D341Med (cell line): ENCODE measurements at regions not wholly inside any gene's neighbourhood (a gene's known extent, or its start where the extent isn't known, plus 50 kb on each side); places are given as distances from the start of the nearest gene placed in this dataset.
"Not testable (repeated sequence)": the region's sequence is repeated elsewhere in the genome, so short reads cannot be mapped to it uniquely, and the experiment has no call there.

Experiments
- DNase-seq: peaks from one replicate; pipeline ENCODE4 v3.0.0; 2012; ENCODE audit warnings: low spot score

GRCh38 chr2:131639001-131639620 lies 111.4 kb downstream of the CCDC74A start:
- DNase-seq = not testable (repeated sequence)

- DNase-seq = no peak
Measured at GRCh38 chr2:131641414-131642206, 113.9 kb downstream of the CCDC74A start.

- DNase-seq = not testable (repeated sequence)
Measured at GRCh38 chr2:131643180-131643579, 115.5 kb downstream of the CCDC74A start.

DNA sequence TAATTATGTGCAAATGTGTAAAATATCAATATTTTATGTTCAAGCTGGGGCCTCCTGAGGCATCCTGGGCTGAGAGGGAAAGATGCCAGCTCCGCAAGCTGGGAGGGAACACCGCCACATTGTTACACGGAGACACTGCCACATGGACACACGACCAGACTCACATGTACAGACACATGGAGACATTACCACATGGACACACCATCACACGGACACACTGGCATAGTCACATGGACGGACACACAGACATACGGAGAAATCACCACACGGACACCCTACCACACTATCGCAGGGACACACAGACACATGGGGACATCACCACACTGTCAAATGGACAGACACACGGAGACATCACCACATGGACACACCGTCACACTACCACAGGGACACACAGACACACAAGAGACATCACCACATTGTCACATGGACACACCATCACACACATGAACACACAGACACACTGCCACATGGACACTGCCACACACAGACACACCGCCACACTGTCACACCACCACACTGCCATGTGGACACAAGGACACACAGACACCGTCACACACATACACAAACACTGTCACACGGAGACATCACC lies 117.6 kb downstream of the CCDC74A start:
- DNase-seq = no peak

DNA sequence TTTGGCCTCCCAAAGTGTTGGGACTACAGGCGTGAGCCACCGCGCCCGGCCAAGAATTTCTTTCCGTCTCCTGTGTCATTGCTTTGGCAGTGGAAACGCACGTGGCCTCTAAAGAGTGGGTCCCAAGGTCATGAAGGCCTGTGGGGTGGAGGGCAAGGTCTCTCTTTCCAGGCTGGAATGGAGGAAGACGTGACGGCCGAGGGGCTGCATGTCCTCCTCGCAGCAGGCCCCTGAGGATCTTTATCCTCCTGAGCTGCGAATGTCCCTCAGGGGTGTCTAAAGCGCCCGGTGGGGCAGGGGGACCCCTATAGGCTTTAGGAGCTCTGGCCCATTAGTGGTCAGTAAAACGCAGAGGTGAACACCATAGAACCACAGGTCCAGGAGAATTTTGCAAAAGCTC lies 118.5 kb downstream of the CCDC74A start:
- not testable (repeated sequence) for DNase-seq

- DNase-seq = no peak
Measured at GRCh38 chr2:131646669-131647297, 119.1 kb downstream of the CCDC74A start.

- DNase-seq = not testable (repeated sequence)
Measured at GRCh38 chr2:131648565-131648964, 120.9 kb downstream of the CCDC74A start.

DNA sequence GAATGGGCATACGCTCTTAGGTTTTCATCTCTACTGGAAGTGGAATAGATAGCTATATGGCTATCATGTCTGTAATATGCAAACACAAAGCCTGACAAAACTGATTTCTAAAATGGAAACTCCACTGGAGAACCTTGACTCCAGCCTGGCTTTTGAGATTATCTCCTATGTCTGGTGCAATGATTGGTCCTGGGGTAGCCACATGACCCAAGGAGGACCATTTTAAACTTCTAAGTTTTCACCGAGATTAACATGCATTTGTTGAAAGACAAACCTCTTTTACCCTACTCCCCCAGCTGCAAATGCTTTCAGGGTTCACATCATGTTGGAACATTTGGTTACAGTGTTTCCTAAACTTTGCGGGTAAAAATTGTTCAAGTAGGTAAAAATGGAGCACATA lies 124.6 kb downstream of the CCDC74A start:
- not testable (repeated sequence) for DNase-seq

GRCh38 chr2:131654107-131654506 lies 126.4 kb downstream of the CCDC74A start:
- not testable (repeated sequence) for DNase-seq

DNA sequence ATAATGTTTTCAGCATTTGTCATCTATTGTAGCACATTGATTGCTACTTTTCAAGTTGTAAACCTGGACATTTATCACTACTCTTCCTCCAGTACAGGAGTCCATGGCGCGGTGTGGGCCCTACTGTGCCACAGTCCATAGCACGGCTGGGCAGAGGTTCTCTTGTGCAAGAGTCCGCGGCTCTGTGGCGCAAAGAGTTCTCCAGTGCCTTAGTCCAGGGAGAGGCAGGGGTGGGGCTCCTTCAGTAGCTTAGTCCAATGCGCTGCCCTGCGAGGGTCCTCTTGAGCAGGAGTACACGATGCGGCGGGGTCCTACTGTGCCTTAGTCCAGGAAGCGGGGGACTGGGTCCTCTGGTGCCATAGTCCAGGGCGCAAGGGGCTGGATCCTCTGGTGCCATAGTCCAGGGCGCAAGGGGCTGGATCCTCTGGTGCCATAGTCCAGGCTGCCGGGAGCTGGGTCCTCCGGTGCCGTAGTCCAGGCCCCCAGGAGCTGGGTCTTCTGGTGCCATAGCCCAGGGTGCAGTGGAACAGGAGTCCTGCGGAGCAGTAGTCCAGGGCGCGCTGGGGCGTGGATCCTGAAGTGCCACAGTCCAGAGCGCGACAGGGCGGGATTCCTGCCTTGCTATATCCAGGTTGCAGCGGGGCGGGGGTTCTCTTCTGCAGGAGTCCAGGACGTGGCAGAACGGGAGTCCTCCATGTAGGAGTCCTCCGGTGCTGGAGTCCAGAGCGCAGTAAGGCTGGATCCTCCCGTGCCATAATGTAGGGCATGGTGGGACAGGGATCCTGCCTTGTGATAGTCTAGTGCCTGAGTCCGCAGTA lies 129.3 kb downstream of the CCDC74A start:
- no peak for DNase-seq

DNA sequence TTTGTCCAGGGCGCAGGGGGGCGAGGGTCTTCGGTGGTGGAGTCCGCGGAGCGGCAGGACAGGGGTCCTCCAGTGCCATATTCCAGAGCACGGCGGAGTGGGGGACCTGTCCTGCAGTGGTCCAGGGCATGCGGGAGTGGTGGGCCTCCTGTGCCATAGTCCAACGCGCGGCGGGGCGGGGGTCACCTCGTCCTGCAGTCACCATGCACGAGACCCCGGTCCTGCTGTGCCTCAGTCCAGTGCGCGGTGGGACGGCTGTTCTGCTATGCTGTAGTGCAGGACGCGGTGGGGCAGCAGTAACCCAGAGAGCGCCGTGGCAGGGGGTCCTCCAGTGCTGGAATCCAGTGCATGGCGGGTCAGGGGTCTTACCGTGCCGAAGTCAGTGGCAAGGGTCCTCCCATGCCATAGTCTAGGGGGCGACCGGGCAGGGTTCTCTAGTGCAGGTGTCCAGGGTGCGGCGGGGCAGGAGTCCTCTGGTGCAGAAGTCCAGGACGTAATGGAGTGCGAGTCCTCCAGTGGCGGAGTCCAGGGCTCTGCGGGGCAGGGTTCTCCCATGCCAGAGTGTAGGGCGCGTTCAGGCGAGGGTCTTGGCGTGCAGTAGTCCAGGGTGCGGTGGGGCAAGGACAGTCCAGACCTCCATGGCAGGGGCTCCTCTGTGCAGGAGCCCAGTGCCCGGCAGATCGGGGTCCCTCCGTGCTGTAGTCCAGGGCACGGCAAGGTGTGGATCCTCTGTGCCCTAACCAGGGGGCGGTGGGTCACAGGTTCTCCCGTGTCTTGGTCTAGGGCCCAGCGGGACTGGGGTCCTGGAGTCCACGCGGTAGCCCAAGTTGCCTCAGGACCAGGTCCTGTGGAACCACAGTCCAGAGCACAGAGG lies 130.4 kb downstream of the CCDC74A start:
- no peak for DNase-seq

- no peak for DNase-seq
Measured at GRCh38 chr2:131658769-131659131, 131.1 kb downstream of the CCDC74A start.

DNA sequence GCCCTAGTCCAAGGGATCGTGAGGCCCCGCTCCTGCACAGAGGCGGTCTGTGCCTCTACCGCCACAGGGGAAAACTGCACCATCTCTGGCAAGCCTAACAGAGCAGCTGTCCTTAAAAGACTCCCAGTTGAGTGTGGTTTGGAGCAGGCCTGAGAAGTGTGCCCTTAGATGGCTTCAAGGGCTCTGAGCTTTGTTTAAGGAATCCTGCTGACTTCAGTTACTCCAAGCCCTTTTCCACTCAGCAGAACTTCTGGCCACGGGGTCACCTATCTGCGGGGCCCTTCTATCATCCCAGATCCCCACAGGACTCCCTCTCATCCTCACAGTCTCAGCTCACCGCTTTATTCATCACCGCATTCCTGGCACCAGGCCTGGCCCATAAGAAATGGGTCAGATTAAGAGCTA lies 131.5 kb downstream of the CCDC74A start:
- DNase-seq = no peak

DNA sequence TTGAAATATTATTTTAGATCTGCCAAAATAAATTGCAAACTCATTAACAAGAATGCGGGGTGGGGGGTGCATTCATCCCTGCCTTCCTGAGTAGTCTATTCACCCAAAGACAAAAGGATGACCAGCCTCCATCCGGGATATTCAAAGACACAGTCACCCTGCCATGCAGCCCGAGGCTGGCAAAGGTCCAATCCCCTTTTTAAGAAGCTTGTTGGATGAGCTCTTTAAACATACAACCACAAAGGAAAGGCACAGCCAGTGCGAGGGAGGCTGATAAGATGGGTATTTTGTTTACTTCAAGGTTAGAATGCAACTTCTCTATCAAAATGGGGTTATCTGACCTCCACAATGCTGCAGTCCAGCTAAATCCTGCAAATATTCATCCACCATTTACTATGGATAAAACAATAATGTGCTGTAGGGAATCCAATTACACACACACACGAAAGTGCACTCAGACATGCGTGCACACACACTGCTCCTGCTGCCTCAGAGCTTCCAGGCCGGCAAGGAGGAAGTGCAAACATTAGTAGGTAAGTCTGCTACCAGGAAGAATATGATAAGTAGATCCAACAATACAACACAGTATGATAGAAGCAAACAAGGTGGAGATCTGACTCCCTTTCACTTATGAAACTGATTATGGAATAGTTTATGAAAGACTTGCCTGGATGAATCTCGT lies 133.6 kb downstream of the CCDC74A start:
- not testable (repeated sequence) for DNase-seq

DNA sequence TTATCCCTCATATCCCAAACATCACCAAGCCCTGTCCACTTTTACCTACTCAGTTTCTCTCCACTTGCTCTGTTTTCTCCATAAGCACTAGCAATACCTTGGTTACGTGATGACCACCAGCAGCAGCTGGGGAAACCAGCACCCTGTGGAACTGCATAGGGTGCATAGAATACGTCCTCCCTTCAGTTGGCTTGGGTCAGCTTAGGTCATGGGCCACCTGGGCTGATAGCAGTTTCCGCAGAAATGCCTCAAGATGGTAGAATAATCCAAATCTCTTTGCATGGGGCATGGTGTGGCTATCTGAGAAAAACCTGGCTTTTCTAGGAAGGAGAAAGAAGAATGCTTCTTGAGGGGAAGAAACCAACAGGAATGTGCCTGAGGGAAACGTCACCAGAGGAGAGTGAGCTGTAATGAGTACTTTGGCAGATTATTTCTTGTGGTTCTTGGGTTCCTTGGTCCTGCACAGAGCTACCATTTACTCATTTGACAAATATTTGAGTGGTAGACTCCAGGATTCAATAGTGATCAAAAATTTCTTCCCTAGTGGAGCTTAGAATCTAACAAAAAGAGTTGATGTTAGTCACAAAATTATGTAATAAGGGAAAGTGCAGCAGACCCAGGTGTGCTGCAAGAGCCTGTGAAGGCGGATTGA lies 134.3 kb downstream of the CCDC74A start:
- DNase-seq = not testable (repeated sequence)

GRCh38 chr2:131663501-131663900 lies 135.8 kb downstream of the CCDC74A start:
- not testable (repeated sequence) for DNase-seq

- DNase-seq = not testable (repeated sequence)
Measured at GRCh38 chr2:131665716-131666115, 138.0 kb downstream of the CCDC74A start.

- DNase-seq = not testable (repeated sequence)
Measured at GRCh38 chr2:131668794-131669540, 141.3 kb downstream of the CCDC74A start.
